A673 (cell line): ENCODE measurements at regions not wholly inside any gene's neighbourhood (a gene's known extent, or its start where the extent isn't known, plus 50 kb on each side); places are given as distances from the start of the nearest gene placed in this dataset.

Experiments used
- BruUV-seq: library from RNA; stranded (reverse); fragments of 400-500 nt; replicated peaks from 2 replicates; lab custom pipeline; 2021; lab: Mats Ljungman, UMichigan
- CTCF ChIA-PET: fragments of 300-600 bp; sonication (Branson Sonifier 250); formaldehyde crosslinking; loops from one replicate; lab custom pipeline; 2022; ENCODE audit warnings: antibody characterized with exemption; lab: Charles Lee
- POLR2A ChIA-PET: fragments of 300-600 bp; sonication (Branson Sonifier 250); formaldehyde crosslinking; loops from one replicate; lab custom pipeline; 2022; ENCODE audit warnings: antibody characterized with exemption; ENCODE audit not compliant: low non-redundant PET; lab: Charles Lee
- DNase-seq: peaks from one replicate; pipeline ENCODE4 v3.0.0-alpha.2; 2015; ENCODE audit warnings: low spot score
- H3K27ac ChIP-seq: fragments of 200-600 bp; sonication (generic); 2 replicates; pipeline ENCODE4 v1.5.1; 2016; ENCODE audit warnings: mixed run types, low read depth, mild to moderate bottlenecking, mixed read lengths, antibody characterized with exemption, low read length; ENCODE audit not compliant: poor library complexity, severe bottlenecking
- H3K27me3 ChIP-seq: fragments of 200-600 bp; sonication (generic); replicated peaks from 2 replicates; pipeline ENCODE4 v1.6.1; 2017; ENCODE audit warnings: mixed run types, low read depth, mild to moderate bottlenecking, mixed read lengths, antibody characterized with exemption, low read length; ENCODE audit not compliant: insufficient read depth, poor library complexity
- H3K36me3 ChIP-seq: fragments of 200-600 bp; sonication (generic); 2 replicates; pipeline ENCODE4 v1.6.1; 2016; ENCODE audit warnings: mixed run types, mild to moderate bottlenecking, mixed read lengths, antibody characterized with exemption, low read length; ENCODE audit not compliant: insufficient read depth, poor library complexity, severe bottlenecking
- H3K4me1 ChIP-seq: fragments of 200-600 bp; sonication (generic); 2 replicates; pipeline ENCODE4 v1.6.1; 2017; ENCODE audit warnings: mixed run types, mild to moderate bottlenecking, mixed read lengths, antibody characterized with exemption, low read length; ENCODE audit not compliant: insufficient read depth, poor library complexity, severe bottlenecking
- H3K4me3 ChIP-seq: fragments of 200-600 bp; sonication (generic); 2 replicates; pipeline ENCODE4 v1.5.1; 2016; ENCODE audit warnings: low read depth, mixed run types, mild to moderate bottlenecking, mixed read lengths, low read length; ENCODE audit not compliant: poor library complexity, severe bottlenecking
- H3K9me3 ChIP-seq: fragments of 200-600 bp; sonication (generic); 2 replicates; pipeline ENCODE4 v1.6.1; 2016; ENCODE audit warnings: mixed run types, low read depth, mild to moderate bottlenecking, mixed read lengths, antibody characterized with exemption, low read length; ENCODE audit not compliant: poor library complexity, severe bottlenecking
- CTCF ChIP-seq: fragments of 300-800, 200-600 bp; sonication (generic); conservative IDR thresholded peaks from 2 replicates; pipeline ENCODE4 v1.5.1; 2017; ENCODE audit warnings: low read depth, mild to moderate bottlenecking, antibody characterized with exemption, low read length, moderate library complexity, mixed read lengths
- EZH2 ChIP-seq: fragments of 200-600 bp; sonication (generic); IDR thresholded peaks from 2 replicates; pipeline ENCODE4 v1.6.1; 2017; ENCODE audit warnings: borderline replicate concordance, low read depth, mild to moderate bottlenecking, mixed read lengths, antibody characterized with exemption, low read length; ENCODE audit not compliant: poor library complexity, severe bottlenecking
- intact Hi-C: fragments of 100-400 bp; cut with micrococcal nuclease; formaldehyde crosslinking; loops from one replicate; pipeline ENCODE4 v1.10.0; 2022; ENCODE audit not compliant: unreplicated experiment

- peaks cover 5% of the 10 kb centered on the region for H3K27me3 ChIP-seq
- BruUV-seq = no TSS peak
- H3K36me3 ChIP-seq = no peaks in the 10 kb centered on the region
- ChIA-PET CTCF (no interaction called here), POLR2A (no interaction called here)
- no peak for TF ChIP-seq CTCF
- no peak for TF ChIP-seq EZH2
- no peaks in the 10 kb centered on the region for H3K4me1 ChIP-seq
- no peak for DNase-seq
- H3K4me3 ChIP-seq = no peak overlapping the region
- no peaks in the 10 kb centered on the region for H3K9me3 ChIP-seq
- H3K27ac ChIP-seq = no peak overlapping the region
- intact Hi-C loops = no loop called here
Measured at GRCh38 chr12:23004473-23005020, 379.6 kb downstream of the ETNK1 start.

- CTCF ChIA-PET = no interaction called here
Measured at GRCh38 chr12:23005387-23005786, 380.4 kb downstream of the ETNK1 start.

GRCh38 chr12:23006413-23006812 lies 381.4 kb downstream of the ETNK1 start:
- Histone ChIP-seq H3K4me1 (no peaks in the 10 kb centered on the region), H3K27me3 (peaks cover 11% of the 10 kb centered on the region), H3K4me3 (no peak overlapping the region), H3K9me3 (no peaks in the 10 kb centered on the region), H3K27ac (no peak overlapping the region), H3K36me3 (no peaks in the 10 kb centered on the region)
- TF ChIP-seq CTCF (no peak), EZH2 (no peak)
- ChIA-PET CTCF (no interaction called here), POLR2A (no interaction called here)
- no TSS peak for BruUV-seq
- DNase-seq = no peak
- intact Hi-C loops = no loop called here

More at GRCh38 chr12:23005387-23005786, 380.4 kb downstream of the ETNK1 start:
- TF ChIP-seq CTCF (no peak), EZH2 (no peak)
- POLR2A ChIA-PET = no interaction called here
- no peaks in the 10 kb centered on the region for H3K36me3 ChIP-seq
- intact Hi-C loops = no loop called here
- BruUV-seq = no TSS peak
- no peak for DNase-seq
- no peak overlapping the region for H3K4me3 ChIP-seq
- H3K4me1 ChIP-seq = no peaks in the 10 kb centered on the region
- H3K27ac ChIP-seq = no peak overlapping the region
- no peaks in the 10 kb centered on the region for H3K9me3 ChIP-seq
- H3K27me3 ChIP-seq = peaks cover 7% of the 10 kb centered on the region
